ENCODE measurements at regions not wholly inside any gene's neighbourhood (a gene's known extent, or its start where the extent isn't known, plus 50 kb on each side); places are given as distances from the start of the nearest gene placed in this dataset.

GRCh38 chr11:92276773-92277172, 52.2 kb downstream of the FAT3 start:
- ATAC-seq (no peak), DNase-seq (no peak)
- intact Hi-C loops (cut with micrococcal nuclease) = no loop called here

GRCh38 chr11:92277871-92278270, 53.3 kb downstream of the FAT3 start:
- ATAC-seq = no peak
- DNase-seq = no peak
- intact Hi-C loops (cut with micrococcal nuclease) = no loop called here

GRCh38 chr11:92278791-92279433, 54.3 kb downstream of the FAT3 start:
- intact Hi-C loops (cut with micrococcal nuclease) = no loop called here
- DNase-seq (no peak), ATAC-seq (no peak)

GRCh38 chr11:92284107-92284506, 59.5 kb downstream of the FAT3 start:
- intact Hi-C loops (cut with micrococcal nuclease) = no loop called here
- no peak for ATAC-seq
- DNase-seq = no peak

GRCh38 chr11:92284558-92284957, 59.9 kb downstream of the FAT3 start:
- peak; percentile 99 for ATAC-seq
- DNase-seq = peak; percentile 33
- intact Hi-C loops (cut with micrococcal nuclease) = no loop called here

- intact Hi-C loops (cut with micrococcal nuclease) = no loop called here
- ATAC-seq (no peak), DNase-seq (no peak)
These were observed 61.2 kb downstream of the FAT3 start for GRCh38 chr11:92285776-92286175.

GRCh38 chr11:92286709-92287108, 62.1 kb downstream of the FAT3 start:
- intact Hi-C loops (cut with micrococcal nuclease) = no loop called here
- no peak for ATAC-seq
- DNase-seq = no peak

- ATAC-seq (no peak), DNase-seq (no peak)
- intact Hi-C loops (cut with micrococcal nuclease) = no loop called here
These were observed 70.8 kb downstream of the FAT3 start for GRCh38 chr11:92295175-92296137.

GRCh38 chr11:92296138-92296515, 71.5 kb downstream of the FAT3 start:
- intact Hi-C loops (cut with micrococcal nuclease) = no loop called here
- ATAC-seq = no peak
- DNase-seq = no peak

- ATAC-seq (no peak), DNase-seq (no peak)
- intact Hi-C loops (cut with micrococcal nuclease) = no loop called here
These were observed 73.2 kb downstream of the FAT3 start for GRCh38 chr11:92297567-92298553.

GRCh38 chr11:92300876-92301275, 76.3 kb downstream of the FAT3 start:
- intact Hi-C loops (cut with micrococcal nuclease) = no loop called here
- DNase-seq = no peak
- no peak for ATAC-seq

- no peak for DNase-seq
- intact Hi-C loops (cut with micrococcal nuclease) = no loop called here
- ATAC-seq = no peak
These were observed 78.2 kb downstream of the FAT3 start for GRCh38 chr11:92302770-92303169.

- ATAC-seq (no peak), DNase-seq (no peak)
- intact Hi-C loops (cut with micrococcal nuclease) = no loop called here
These were observed 79.7 kb downstream of the FAT3 start for GRCh38 chr11:92304271-92304670.

- no peak for ATAC-seq
These were observed 82.4 kb downstream of the FAT3 start for GRCh38 chr11:92306966-92307510.

GRCh38 chr11:92308366-92308765, 83.7 kb downstream of the FAT3 start:
- ATAC-seq (no peak), DNase-seq (no peak)
- intact Hi-C loops (cut with micrococcal nuclease) = no loop called here

More at GRCh38 chr11:92306966-92307510, 82.4 kb downstream of the FAT3 start:
- no peak for DNase-seq
- intact Hi-C loops (cut with micrococcal nuclease) = no loop called here

- no peak for ATAC-seq
- intact Hi-C loops (cut with micrococcal nuclease) = no loop called here
- DNase-seq = no peak
These were observed 87.2 kb downstream of the FAT3 start for GRCh38 chr11:92311616-92312449.

- DNase-seq (no peak), ATAC-seq (no peak)
- intact Hi-C loops (cut with micrococcal nuclease) = no loop called here
These were observed 89.2 kb downstream of the FAT3 start for GRCh38 chr11:92313784-92314183.

- ATAC-seq (no peak), DNase-seq (no peak)
- intact Hi-C loops (cut with micrococcal nuclease) = no loop called here
These were observed 89.9 kb downstream of the FAT3 start for GRCh38 chr11:92314499-92314898.
